ENCODE measurements at regions not wholly inside any gene's neighbourhood (a gene's known extent, or its start where the extent isn't known, plus 50 kb on each side); places are given as distances from the start of the nearest gene placed in this dataset.

- Histone ChIP-seq H3K4me3 (ENCODE audit: low read length) (no peak overlapping the region), H3K27ac (ENCODE audit: low read length) (no peak overlapping the region), H2AFZ (ENCODE audit: low read depth, low read length) (no peak overlapping the region), H3K9ac (ENCODE audit: low read length) (no peak overlapping the region), H3K36me3 (replicated peaks; ENCODE audit: low read depth, low read length) (no peaks in the 10 kb centered on the region), H3K27me3 (ENCODE audit: low read depth, low read length) (no peaks in the 10 kb centered on the region), H3K4me2 (ENCODE audit: low read length) (no peak overlapping the region), H3K9me3 (ENCODE audit: insufficient read depth, low read length) (no peaks in the 10 kb centered on the region), H3K4me1 (ENCODE audit: low read length) (no peaks in the 10 kb centered on the region), H4K20me1 (ENCODE audit: insufficient read depth, low read length) (no peaks in the 10 kb centered on the region), H3K79me2 (ENCODE audit: low read length) (no peaks in the 10 kb centered on the region)
- TF ChIP-seq CTCF (IDR thresholded peaks at IDR 0.05; ENCODE audit: low read depth, low read length), result no peak
- no peak for TF ChIP-seq EZH2phosphoT487 (IDR thresholded peaks at IDR 0.05; ENCODE audit: low read depth)
Observed at GRCh38 chr12:97801471-97802059, 339.0 kb downstream of the RMST start.

- no peak overlapping the region for H3K27ac ChIP-seq (ENCODE audit: low read length)
- no peak overlapping the region for H3K4me2 ChIP-seq (ENCODE audit: low read length)
- H3K4me1 ChIP-seq (ENCODE audit: low read length), result no peaks in the 10 kb centered on the region
- no peak overlapping the region for H3K9ac ChIP-seq (ENCODE audit: low read length)
- H3K9me3 ChIP-seq (ENCODE audit: insufficient read depth, low read length), result no peaks in the 10 kb centered on the region
- no peak overlapping the region for H2AFZ ChIP-seq (ENCODE audit: low read depth, low read length)
- no peaks in the 10 kb centered on the region for H3K36me3 ChIP-seq (replicated peaks; ENCODE audit: low read depth, low read length)
- H4K20me1 ChIP-seq (ENCODE audit: insufficient read depth, low read length), result no peaks in the 10 kb centered on the region
- no peaks in the 10 kb centered on the region for H3K27me3 ChIP-seq (ENCODE audit: low read depth, low read length)
- no peak overlapping the region for H3K4me3 ChIP-seq (ENCODE audit: low read length)
- no peak for TF ChIP-seq CTCF (IDR thresholded peaks at IDR 0.05; ENCODE audit: low read depth, low read length)
- no peak for TF ChIP-seq EZH2phosphoT487 (IDR thresholded peaks at IDR 0.05; ENCODE audit: low read depth)
- no peaks in the 10 kb centered on the region for H3K79me2 ChIP-seq (ENCODE audit: low read length)
Observed at GRCh38 chr12:97805146-97805545, 342.5 kb downstream of the RMST start.

GRCh38 chr12:97813301-97813700, 350.7 kb downstream of the RMST start:
- H3K9me3 ChIP-seq (ENCODE audit: insufficient read depth, low read length), result no peaks in the 10 kb centered on the region
- H3K9ac ChIP-seq (ENCODE audit: low read length), result no peak overlapping the region
- no peak overlapping the region for H2AFZ ChIP-seq (ENCODE audit: low read depth, low read length)
- TF ChIP-seq CTCF (IDR thresholded peaks at IDR 0.05; ENCODE audit: low read depth, low read length) (no peak), EZH2phosphoT487 (IDR thresholded peaks at IDR 0.05; ENCODE audit: low read depth) (no peak)
- no peak overlapping the region for H3K4me2 ChIP-seq (ENCODE audit: low read length)
- H3K79me2 ChIP-seq (ENCODE audit: low read length), result no peaks in the 10 kb centered on the region
- no peaks in the 10 kb centered on the region for H3K27me3 ChIP-seq (ENCODE audit: low read depth, low read length)
- no peaks in the 10 kb centered on the region for H3K4me1 ChIP-seq (ENCODE audit: low read length)
- no peaks in the 10 kb centered on the region for H4K20me1 ChIP-seq (ENCODE audit: insufficient read depth, low read length)
- no peaks in the 10 kb centered on the region for H3K36me3 ChIP-seq (replicated peaks; ENCODE audit: low read depth, low read length)
- no peak overlapping the region for H3K27ac ChIP-seq (ENCODE audit: low read length)
- no peak overlapping the region for H3K4me3 ChIP-seq (ENCODE audit: low read length)

- H3K27me3 ChIP-seq (ENCODE audit: low read depth, low read length), result no peaks in the 10 kb centered on the region
- H4K20me1 ChIP-seq (ENCODE audit: insufficient read depth, low read length), result no peaks in the 10 kb centered on the region
- no peaks in the 10 kb centered on the region for H3K9me3 ChIP-seq (ENCODE audit: insufficient read depth, low read length)
- H3K4me3 ChIP-seq (ENCODE audit: low read length), result no peak overlapping the region
- no peak overlapping the region for H3K9ac ChIP-seq (ENCODE audit: low read length)
- no peak for TF ChIP-seq CTCF (IDR thresholded peaks at IDR 0.05; ENCODE audit: low read depth, low read length)
- no peak for TF ChIP-seq EZH2phosphoT487 (IDR thresholded peaks at IDR 0.05; ENCODE audit: low read depth)
- H3K4me2 ChIP-seq (ENCODE audit: low read length), result no peak overlapping the region
- H3K27ac ChIP-seq (ENCODE audit: low read length), result no peak overlapping the region
- H3K4me1 ChIP-seq (ENCODE audit: low read length), result no peaks in the 10 kb centered on the region
- H3K79me2 ChIP-seq (ENCODE audit: low read length), result no peaks in the 10 kb centered on the region
- H2AFZ ChIP-seq (ENCODE audit: low read depth, low read length), result no peak overlapping the region
- H3K36me3 ChIP-seq (replicated peaks; ENCODE audit: low read depth, low read length), result no peaks in the 10 kb centered on the region
Observed at GRCh38 chr12:97821806-97822205, 359.2 kb downstream of the RMST start.

Data from OCI-LY3 (cell line).